Testis (tissue), 2 donors: ENCODE measurements at regions not wholly inside any gene's neighbourhood (a gene's known extent, or its start where the extent isn't known, plus 50 kb on each side); places are given as distances from the start of the nearest gene placed in this dataset.

Source experiments
- CTCF ChIP-seq, 3 experiments: fragments of 450-650 bp in 2 of 3; fragments of 200-600 bp in 1 of 3; sonication (generic) in 1 of 3; IDR thresholded peaks; one replicate each; pipeline ENCODE4 v1.5.1; 2016 to 2019; ENCODE audit warnings: antibody characterized with exemption in 3 of 3, mild to moderate bottlenecking in 2 of 3, moderate library complexity in 1 of 3
- POLR2A ChIP-seq: fragments of 450-650 bp; IDR thresholded peaks from one replicate; pipeline ENCODE4 v1.6.1; 2017; ENCODE audit warnings: antibody characterized with exemption, mild to moderate bottlenecking, moderate library complexity

GRCh38 chr4:57865264-57865663 is 755.1 kb upstream of the IGFBP7 start:
- TF ChIP-seq CTCF (IDR thresholded peaks at IDR 0.05) (no peak), POLR2A (no peak)
